ENCODE measurements at regions not wholly inside any gene's neighbourhood (a gene's known extent, or its start where the extent isn't known, plus 50 kb on each side); places are given as distances from the start of the nearest gene placed in this dataset.

DNA sequence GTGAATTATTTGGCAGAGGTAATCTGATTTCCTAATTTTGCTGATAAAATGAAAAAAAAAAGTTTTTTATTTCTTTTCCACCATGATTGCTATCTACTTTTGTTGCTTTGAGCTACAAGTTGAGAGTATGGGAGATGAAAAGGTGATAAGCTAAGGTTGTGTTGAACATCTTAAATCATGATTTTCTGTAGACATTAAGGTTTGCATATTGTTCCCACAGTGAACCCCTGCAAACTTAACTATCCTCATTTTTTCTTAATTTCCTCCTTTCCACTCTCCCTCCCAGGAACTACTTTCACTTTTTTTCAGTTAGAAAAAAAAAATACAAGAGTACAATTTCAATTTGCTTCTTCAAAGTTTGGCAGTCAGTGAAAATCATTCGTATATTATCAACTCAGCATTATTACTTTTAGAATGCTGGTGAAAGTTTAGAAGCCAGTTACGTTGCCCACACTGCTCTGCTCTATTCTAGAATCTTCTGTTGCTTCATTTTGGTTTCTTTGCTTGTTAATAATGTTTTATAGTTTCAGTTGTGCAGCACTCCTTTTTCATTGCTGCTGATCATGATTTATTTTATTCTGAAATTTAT is 673.8 kb upstream of the CITED2 start:
- TF ChIP-seq, protein P1, sequence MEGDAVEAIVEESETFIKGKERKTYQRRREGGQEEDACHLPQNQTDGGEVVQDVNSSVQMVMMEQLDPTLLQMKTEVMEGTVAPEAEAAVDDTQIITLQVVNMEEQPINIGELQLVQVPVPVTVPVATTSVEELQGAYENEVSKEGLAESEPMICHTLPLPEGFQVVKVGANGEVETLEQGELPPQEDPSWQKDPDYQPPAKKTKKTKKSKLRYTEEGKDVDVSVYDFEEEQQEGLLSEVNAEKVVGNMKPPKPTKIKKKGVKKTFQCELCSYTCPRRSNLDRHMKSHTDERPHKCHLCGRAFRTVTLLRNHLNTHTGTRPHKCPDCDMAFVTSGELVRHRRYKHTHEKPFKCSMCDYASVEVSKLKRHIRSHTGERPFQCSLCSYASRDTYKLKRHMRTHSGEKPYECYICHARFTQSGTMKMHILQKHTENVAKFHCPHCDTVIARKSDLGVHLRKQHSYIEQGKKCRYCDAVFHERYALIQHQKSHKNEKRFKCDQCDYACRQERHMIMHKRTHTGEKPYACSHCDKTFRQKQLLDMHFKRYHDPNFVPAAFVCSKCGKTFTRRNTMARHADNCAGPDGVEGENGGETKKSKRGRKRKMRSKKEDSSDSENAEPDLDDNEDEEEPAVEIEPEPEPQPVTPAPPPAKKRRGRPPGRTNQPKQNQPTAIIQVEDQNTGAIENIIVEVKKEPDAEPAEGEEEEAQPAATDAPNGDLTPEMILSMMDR (IDR thresholded peaks at IDR 0.05): no peak
- no peak for TF ChIP-seq POLR2A (IDR thresholded peaks at IDR 0.05)
